GM19438 (cell line): ENCODE measurements at regions not wholly inside any gene's neighbourhood (a gene's known extent, or its start where the extent isn't known, plus 50 kb on each side); places are given as distances from the start of the nearest gene placed in this dataset.

Experiments
- ATAC-seq: cut with Tn5 transposase; IDR thresholded peaks from one replicate; pipeline ENCODE4 v1.9.1; 2021; ENCODE audit warnings: low read depth; ENCODE audit not compliant: unreplicated experiment

DNA sequence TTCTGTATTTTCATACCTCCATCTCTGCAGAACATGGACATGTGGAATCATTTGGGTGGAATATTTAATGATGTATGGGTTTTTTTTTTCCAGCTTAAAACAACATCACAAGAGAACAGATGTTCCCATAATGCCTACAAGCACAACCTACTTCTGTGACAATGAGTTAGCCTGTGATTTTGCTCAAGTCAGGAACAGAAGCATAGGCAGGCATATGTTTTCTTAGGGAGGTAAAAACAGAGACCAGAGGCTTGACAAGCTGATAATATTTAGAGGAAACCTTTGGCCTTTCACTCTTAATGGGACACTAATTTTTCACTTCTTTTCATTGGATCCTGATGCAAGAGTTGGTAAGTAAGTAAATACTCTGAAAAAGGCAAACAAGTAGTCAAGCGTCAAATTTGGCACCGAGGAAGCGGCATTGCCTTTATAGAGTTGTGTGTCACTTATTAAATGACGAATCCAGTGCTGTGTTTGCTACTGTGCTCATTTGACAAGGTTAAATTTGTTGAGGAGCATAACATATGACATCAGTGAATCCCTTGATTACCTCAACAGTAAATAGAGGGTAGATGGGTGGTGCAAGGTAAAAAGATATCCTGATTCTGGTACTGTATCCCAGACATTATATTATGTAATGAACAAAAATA, 66.7 kb upstream of the RBMS3 start:
- ATAC-seq: no peak

DNA sequence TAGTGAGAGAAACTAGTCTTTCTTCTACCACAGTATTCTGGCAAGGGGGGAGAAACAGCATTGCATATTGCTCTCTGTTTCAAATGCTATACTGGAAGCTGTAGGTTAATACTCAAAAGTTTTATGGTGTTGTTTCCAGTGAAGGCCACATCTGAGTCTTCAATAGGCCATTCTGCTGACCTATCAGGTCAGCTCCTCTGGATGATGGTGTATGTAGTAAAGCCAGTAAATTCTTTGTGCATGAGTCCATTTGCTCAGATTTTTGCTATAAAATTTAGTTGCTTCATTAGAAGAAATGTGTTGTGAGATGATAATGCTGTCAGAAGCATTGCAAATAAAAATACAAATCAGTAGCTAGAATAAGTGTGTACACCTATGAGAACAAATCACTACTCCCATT, 64.9 kb upstream of the RBMS3 start:
- no peak for ATAC-seq

DNA sequence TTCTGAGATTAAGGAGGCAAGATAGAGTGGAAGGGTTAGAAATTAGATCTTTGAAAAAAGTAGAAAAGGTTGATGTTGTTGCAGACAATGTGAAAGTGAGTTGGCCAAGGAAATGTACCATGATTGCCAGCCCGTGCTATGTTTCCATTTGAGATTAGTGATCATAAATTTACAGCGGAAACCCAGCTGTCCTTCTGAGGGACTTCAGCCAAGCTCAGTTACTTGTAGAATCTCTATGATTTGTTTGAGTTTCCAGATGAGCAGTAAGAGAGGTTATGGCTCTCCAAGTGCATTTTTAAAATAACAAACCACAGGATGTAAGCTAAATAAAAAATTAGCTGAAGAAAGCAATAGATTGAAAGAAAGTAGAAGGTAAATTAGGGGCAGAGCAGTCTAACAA, 54.2 kb upstream of the RBMS3 start:
- no peak for ATAC-seq

DNA sequence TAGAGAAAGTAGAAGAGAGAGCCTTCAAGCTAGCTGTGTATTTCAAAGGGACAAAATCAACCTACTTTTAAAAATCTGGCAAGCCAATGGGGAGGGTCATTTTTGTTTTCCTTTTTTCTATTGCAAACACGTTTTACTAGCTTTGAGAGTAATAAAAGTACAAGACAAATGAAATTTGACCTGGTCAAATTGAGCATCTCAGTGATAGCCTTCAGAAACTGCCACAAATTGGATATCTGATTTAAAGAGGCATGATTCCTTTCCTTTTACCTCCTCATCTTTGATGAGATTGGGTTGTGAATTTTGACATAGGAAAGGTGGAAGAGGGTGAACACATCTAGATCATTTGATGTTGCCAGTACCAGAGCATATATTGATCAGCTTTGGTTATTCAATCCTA, 53.6 kb upstream of the RBMS3 start:
- no peak for ATAC-seq
